GM19463 (cell line): ENCODE measurements at regions not wholly inside any gene's neighbourhood (a gene's known extent, or its start where the extent isn't known, plus 50 kb on each side); places are given as distances from the start of the nearest gene placed in this dataset.

Source experiments
- ATAC-seq: cut with Tn5 transposase; IDR thresholded peaks from one replicate; pipeline ENCODE4 v1.9.1; 2021; ENCODE audit warnings: mild to moderate bottlenecking, moderate library complexity; ENCODE audit not compliant: unreplicated experiment

DNA sequence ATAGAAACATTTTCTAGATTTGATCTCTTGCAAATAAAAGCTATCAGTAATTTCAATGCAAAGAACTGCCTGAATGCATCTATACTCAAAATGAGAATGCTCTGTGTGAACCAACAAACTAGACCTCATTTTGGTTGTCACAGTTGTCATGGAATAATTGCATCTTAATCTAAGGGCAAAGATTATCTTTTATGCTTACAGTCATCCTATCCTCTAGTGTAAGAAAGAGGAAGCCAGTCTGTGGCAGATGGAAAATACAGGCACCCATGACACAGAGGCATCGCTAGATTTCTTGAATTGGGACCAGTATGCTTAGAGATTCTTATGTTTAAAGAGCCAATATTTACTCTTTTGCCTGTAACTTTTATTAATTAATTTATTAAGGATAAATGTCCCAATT lies 95.0 kb downstream of the MACIR start:
- ATAC-seq: no peak

DNA sequence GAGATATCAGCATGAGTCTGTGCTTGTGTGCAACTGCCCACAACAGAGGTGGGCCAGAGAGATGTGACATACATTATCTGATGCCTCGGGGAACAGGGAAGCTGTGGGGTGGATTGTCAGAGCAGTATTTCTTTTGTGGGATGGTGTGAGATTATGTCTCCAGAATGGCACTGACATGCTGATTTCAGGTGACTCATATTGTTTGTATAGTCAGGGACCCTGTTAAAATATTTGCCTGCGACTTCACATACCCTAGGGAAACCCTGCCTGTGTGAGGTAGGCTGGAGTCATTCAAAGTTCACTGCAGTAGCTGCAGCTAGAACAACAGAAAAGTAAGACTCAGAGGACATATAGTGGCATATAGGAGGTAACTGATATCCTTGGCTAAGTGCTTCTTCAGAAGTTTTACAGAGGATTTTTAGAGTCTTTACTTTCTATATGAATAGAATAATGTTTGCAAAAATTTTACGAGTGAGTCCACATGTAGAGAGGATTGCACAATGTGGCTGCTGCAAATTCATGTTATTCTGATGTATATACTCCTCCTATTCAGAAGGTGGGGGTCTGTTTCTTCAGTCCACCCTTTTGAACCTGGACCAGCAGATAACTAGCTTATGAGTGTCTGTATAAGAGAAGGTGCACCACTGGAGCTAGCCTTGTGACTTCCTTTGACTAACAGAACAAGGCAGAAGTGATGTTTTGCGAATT lies 89.3 kb downstream of the MACIR start:
- no peak for ATAC-seq

DNA sequence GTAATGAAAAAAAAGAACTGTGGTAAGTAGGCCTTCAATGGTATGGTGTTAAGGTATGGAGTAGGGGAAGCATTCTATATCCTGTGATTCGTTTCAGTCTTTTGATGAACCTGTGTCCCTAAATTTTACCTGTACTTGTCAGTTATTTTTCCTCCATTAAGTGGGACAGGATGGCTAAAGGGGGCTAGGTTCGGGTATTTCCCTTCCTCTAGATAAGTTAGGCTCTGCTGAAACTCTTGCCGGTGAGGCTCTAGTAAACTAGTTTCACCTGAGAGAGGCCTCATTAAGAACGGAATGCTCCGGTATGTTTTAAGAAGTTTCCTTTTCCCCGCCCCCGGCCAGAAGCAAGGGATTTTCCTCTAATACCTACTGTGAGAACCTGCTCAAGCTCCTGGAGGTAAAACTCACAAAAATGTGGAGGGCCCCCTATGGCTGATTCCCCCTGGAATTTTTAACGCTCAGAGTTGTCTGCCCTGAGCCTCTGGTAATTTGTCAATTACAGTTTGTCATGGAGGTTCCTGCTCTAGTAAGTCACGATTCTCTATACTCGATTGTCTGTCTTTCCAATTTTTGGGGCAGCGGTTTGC lies 87.7 kb downstream of the MACIR start:
- ATAC-seq: no peak

DNA sequence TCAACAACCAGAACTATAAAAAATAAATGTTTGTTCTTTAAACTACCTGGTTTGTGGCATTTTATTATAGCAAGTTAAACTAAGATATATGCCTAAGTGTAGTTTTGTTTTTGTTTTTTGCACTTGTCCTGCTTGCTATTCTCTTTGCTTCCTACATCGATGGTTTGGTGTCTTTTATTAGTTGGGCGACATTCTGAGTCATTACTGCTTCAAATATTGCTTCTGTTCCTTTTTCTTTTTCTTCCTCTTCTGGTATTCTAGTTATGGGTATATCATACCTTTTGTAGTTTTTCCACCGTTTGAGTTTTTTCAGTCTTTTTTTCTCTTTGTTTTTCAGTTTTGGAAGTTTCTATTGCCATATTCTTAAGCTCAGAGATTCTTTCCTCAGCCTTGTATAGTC lies 86.9 kb downstream of the MACIR start:
- ATAC-seq: no peak

DNA sequence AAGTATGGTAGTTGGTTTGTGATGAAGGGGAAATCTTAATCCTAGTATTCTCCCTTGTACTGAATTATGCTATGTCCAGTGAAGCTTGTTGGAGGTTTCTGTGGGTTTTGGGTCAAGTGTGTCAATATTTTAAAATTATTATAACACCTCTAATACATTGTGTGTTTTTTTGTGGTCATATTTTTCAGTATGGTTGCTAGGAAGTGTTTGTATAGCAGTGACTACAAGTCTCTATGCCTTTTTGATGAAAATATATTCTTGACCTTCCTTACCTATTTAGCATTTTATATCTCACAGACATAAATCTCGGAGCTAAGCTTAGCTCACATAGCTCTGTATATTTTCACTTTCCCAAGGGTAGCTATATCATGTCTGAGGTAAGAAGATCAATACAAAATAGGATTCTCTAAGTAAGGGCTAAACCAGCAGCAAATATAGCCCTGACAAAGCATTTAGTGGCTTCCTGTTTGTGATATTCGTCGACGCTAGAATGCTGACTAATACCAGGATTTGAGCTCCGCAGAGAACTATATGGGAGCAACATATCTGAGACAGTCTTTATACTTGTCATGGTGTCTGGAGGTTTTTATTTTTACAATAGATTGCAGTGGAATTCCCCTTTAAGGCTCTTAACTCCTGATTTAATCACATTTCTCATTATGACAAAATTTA lies 82.3 kb downstream of the MACIR start:
- peak; percentile 99 for ATAC-seq

DNA sequence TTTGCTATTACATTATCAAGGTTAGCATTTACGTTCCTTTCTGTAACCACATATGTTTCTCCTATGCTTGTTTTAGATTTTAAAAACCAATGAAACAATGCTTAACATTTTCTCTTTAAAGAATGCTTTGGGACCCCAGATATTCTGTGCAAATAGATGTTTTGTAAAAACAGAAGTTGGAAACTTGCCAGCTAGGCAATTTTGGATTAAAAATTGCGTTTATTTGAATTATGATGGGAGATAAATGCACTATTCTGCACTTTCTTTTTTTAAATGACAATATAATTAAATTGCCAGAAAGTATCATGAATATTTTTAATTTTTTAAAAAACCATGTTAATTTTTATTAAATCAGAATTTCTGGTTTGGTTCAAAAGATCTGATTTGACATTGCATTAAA lies 81.6 kb downstream of the MACIR start:
- no peak for ATAC-seq

DNA sequence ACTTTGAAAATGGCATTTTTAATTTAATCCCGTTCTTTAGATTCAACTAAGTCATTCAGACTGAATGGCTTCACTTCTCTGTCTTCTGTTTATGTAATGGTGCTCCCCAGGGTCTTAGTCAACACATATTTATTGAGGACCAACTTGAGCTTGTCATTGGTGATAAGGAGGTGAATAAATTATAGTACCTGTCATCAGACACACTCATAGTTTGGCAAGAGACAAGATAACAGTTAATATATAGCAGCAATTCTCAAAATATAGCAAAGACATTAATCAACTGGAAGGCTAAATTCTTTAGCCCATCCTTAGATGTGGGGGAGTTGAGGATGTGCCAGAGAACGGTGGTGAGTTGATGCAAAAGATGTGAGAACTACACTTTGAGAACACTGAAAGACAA lies 78.4 kb downstream of the MACIR start:
- ATAC-seq: no peak

DNA sequence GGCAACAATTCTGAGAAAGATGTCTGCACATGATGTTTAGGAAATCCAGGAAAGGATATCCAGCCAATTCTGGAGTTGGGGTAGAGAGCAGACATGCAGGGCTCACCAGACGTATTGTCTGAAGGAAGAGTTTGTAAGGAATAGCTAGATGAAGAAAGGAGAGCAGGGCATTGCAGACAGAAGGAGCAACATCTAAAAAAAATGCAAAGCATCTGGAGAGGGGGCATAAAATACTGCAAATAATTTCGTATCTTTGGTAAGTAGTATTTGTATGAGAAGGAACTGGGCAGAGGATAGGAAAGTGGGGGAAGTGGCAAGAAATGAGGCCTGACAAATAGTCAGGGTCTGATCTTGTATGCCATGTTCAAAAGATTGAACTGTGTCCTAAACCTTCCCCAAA lies 74.8 kb downstream of the MACIR start:
- ATAC-seq: no peak

DNA sequence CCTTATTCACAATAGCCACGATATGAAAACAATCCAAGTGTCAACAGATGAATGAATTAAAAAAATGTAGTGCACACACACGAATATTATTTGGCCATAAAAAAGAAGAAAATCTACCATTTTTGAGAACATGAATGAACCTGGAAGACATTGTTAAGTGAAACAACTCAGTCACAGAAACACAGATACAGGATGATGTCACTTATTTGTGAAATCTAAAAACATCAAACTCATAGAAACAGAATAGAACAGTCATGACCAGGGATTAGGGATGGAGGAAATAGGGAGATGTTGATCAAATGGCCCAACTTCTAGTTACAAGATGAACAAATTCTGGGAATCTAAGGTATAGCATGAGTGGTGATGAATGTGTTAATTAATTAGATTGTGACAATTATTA lies 72.3 kb downstream of the MACIR start:
- no peak for ATAC-seq
